Spleen (tissue), 7 donors: ENCODE measurements at regions not wholly inside any gene's neighbourhood (a gene's known extent, or its start where the extent isn't known, plus 50 kb on each side); places are given as distances from the start of the nearest gene placed in this dataset.

ENCODE experiments used
- CTCF ChIP-seq, 11 experiments: fragments of 200-600 bp in 7 of 11; fragments of 450-650 bp in 4 of 11; sonication (generic) in 4 of 11; IDR thresholded peaks in 8 of 11; conservative IDR thresholded peaks in 3 of 11; 1 replicate in 7 of 11; 2 replicates in 4 of 11; pipeline versions ENCODE4 v1.4.0 to v1.8.0; 2016 to 2021; ENCODE audit warnings: antibody characterized with exemption in 11 of 11, inconsistent platforms in 4 of 11, mild to moderate bottlenecking in 1 of 11
- POLR2A ChIP-seq, 3 donors: fragments of 450-650 bp; IDR thresholded peaks; one replicate each; pipeline ENCODE4 v1.5.1; 2017; ENCODE audit warnings: antibody characterized with exemption in 3 of 3, mild to moderate bottlenecking in 1 of 3
- donor health status: DM: no; HTN: no; CAD: no; lungs with moderate emphysema.
- donor health status: DM: no; HTN: no; CAD: no.
- donor health status: DM: no; HTN: no; CAD: no.

DNA sequence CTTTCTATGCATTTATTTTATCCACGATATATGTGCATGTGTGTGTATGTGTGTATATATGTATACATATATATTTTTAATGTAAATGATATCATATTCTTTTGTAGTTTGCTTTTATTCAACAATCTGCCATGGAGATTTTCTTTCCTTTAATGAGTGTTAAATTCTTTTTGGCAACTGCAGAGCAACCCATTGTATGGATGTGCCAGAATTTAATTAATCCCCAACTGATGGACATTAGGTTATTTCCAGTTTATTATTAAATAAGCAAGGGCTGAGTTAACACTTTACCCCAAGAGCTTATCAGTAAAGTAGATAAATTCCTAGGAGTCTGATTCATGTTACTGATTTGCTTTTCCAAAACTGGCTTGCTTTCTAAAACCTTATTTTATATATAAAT lies 58.9 kb upstream of the CD28 start:
- no peak for TF ChIP-seq POLR2A (IDR thresholded peaks at IDR 0.05)
- TF ChIP-seq CTCF (IDR thresholded peaks at IDR 0.05 in 8 of 11, conservative IDR thresholded peaks at IDR 0.05 in 3 of 11): no peak
